HG03139 (cell line): ENCODE measurements at regions not wholly inside any gene's neighbourhood (a gene's known extent, or its start where the extent isn't known, plus 50 kb on each side); places are given as distances from the start of the nearest gene placed in this dataset.

Experiments
- ATAC-seq: cut with Tn5 transposase; IDR thresholded peaks from one replicate; pipeline ENCODE4 v1.9.1; 2021; ENCODE audit not compliant: unreplicated experiment

DNA sequence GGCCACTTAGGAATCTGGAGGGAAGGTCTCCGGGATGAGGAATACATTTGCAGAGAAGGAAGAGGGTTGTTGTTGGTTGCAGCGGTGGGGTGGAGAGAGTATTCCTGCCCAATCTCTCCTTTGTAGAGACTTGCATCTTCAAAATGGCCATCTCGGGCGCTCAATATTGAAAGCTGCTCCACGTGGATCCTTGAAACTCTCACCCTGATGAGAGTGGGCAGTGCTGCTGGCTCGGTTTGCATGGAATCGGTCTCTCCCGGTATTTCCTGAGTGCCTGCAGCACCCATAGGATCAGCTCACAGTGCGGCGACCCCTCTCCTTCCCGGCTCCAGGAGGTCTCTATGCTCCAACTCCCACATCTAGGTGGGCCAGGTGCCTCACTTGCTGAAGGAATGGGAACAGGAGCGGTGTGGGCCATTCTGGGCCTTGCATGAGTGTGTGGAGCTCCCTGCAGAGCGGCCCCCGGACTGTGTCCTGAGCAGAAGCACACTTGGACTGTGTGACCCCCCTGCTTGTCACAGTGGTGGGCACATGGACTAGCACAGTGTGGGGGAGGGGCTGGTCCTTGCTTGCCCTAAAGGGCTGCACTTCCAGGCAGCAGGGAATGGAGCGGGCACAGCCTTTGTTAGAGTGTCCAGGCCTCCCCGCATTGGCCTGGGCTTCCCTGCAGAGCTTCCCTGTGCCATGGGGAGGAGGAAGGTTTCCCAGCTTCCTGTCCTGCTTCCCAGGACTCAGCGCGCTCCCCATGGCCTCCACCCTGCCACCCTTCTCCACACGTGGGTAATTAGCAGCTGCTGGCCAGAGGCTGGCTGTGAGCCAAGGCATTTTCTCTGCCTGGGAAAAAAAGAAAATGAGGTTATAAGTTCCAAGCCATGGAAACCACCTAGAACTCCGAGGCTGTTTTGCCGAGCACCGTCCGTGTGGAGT, 139.3 kb downstream of the IRF8 start:
- ATAC-seq, result no peak

DNA sequence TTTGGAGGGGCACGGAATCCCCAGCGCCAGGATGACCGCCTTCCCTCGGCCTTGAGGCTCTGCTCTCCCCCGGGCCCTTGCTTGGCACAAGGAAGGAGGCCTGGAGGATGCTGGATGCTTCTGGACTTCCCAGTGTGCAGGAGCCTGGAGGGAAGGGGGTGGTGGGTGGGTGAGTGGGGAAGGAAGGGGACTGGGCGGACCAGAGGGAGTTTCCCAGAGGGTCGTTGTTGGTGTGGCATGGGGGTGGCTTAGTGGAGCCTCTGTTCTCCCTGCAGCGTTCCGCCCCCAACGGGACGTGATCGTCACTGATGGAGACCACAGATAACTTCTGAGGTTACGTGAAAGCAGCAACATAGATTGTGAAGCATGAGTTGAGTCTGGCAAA, 140.0 kb downstream of the IRF8 start:
- no peak for ATAC-seq

DNA sequence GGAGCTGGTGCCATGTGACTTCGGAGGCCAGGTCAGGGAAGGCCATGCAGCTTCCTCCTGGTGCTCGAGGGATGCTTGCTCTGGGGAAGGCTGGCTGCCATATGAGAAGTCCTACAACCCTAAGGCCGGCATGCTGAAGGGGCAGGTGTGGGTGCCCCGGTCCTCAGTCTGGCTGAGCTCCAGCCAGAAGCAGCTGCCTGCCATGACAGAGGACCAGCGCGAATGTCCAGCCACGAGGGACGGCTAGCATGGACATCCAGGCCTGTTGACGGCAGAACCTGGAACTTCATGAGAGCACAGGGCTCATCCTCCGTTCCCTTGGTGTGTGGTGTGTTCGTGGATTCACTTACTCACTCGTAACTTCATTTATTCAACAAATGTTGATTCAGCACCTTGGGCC, 140.6 kb downstream of the IRF8 start:
- ATAC-seq, result no peak

DNA sequence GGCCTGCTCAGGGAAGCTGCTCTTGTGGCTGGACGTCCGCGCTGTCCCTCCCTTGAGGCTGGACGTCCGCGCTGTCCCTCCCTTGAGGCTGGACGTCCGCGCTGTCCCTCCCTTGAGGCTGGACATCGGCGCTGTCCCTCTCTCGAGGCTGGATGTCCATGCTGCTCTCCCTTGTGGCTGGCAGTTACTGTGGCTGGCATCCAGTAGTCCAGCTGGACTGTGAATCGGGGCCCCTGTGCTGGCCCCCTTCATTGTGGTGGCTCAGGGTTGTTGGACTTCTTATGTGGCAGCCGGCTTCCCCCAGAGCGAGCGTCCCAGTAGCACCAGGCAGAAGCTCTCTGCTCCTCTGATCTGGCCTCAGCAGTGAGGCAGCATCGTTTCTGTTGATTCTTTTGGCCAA, 141.5 kb downstream of the IRF8 start:
- no peak for ATAC-seq

DNA sequence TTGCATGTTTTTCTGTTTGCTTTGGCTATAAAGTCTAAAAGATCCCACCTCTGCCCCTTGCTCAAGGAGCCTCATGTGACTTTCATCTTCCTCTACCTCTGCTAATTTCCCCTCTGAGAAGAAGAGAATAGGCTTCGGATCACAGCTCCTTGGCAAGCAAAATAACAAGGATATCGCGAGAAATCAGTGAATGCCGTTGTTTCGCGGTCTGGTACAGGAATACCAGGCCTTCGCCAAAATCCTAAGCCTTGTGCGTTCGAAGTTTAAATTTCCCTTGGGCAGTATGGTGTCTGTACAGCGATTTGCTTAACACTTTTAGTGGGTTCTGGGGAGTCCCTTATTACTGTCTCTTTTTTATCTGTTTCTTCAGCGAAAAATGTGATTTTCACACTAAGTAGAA, 142.3 kb downstream of the IRF8 start:
- ATAC-seq, result no peak

DNA sequence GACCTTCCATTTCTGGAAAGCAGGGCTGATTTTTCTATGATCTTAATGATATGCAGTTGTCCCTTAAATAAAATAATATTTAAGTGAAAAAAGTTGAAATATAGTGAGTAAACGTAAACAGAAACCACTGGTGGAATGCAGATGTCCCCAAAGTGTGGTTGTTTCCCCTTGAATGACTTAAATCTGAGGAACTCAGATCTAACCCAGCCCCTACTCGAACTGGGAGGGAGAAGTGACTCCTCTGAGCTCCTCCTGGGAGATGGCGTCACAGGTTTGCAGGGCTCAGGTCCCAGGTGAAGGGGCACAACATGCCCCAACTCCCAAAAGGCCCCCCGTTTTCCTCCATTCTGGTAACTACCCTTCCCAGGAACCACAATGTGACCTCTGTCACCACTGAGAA, 142.8 kb downstream of the IRF8 start:
- no peak for ATAC-seq

DNA sequence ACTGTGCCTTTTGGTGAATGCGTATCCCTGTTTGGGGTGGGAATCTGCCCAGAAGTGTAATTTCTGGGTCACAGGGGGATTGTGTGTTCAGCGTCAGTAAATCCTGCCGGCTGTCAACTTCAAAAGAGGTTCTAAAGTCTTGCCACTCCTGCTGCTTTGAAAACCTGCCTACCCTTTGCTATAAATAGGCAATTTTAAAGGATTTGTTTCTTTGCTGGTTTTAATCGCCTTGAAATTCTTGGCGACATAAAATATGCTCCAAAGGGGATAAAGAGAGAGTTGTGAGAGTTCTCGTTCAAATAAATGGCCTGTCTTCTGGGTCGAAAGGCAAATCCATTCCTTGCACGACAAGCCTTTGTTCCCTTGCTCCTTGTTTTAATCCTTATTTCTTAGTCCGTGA, 143.4 kb downstream of the IRF8 start:
- ATAC-seq, result no peak

DNA sequence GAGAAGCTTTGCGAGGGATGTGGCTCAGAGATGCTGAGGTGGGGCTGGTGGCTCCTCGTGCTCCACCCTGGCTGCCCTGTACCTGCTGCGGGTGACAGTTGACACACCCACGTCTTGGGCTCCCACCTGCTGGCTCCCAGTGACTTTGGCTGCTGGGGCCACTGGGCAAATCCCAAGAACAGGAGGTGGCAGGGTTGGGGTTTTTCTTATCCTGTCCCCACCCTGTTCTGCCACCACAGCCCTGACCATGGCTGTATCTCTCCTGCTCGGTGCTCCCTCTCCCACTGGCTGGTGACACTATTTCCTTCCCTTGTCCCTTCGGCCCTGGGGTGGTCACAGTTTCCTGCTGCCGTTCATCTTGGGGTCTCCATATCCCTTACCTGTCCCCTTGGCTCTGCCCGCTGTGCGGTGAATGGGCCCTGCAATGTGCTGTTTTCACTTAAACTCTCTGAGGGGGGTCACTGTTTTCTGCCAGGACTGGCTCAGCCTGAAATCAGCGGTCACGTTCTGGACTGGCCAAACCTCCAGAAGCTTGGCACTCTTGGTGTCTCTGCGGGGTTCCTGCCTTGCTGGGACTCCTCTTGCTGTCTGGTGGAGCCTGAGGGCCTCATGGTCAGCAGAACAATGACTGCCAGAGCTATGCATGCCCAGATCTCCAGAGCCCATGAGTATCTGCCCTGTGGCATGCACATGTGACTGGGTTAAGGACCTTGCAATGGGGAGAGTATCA, 144.2 kb downstream of the IRF8 start:
- ATAC-seq, result no peak

DNA sequence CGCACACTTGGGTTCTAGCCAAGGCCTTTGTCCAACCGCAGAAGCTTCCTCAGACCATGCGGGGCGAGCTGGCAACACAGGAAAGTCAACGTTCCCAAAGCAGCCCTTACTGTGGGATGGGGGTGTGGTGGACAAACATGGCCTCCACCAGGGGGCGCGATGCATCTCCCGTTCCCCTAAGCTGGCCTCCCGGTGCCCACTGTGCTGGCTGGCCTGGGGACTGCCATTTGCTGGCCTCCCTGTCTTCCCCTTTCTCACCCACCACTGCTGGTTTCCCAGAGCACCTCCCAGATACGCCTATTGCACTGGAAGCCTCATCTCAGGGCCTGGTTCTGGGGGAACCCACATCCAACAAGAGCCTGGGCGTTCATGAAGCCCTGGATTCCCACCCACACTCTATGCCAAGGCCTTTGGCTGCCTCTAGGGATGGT, 145.3 kb downstream of the IRF8 start:
- no peak for ATAC-seq

DNA sequence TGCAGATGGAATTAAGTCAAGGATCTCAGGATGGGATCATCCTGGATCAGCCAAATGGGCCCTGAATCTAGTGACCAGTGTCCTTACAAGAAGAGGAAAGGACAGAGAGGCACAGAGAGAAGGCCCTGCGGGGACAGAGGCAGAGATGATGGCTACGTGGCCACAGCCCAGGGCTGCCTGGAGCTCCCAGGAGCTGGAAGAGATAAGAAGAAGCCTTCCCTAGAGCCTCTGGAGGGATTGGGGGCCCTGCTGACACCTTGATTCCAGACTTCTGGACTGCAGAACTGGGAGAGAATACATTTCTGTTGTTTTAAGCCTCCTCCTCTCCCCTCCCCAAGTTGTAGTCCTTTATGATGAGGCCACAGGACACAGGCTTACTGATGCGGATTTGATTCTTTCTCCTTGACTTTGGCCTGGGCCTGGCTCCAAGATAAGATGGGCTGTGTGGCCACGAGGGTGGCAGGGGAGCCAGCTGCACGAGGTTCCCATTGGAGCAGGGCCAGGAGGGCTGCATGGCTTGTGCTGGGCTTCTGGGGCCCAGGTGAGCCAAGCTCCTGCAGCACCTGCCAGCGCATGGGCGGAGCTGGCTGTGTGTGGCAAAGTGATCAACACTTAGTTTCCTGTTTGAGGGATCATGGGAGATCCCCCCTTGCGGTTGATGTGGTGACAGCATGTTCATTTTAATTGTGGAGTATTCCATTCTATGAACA, 146.1 kb downstream of the IRF8 start:
- no peak for ATAC-seq

DNA sequence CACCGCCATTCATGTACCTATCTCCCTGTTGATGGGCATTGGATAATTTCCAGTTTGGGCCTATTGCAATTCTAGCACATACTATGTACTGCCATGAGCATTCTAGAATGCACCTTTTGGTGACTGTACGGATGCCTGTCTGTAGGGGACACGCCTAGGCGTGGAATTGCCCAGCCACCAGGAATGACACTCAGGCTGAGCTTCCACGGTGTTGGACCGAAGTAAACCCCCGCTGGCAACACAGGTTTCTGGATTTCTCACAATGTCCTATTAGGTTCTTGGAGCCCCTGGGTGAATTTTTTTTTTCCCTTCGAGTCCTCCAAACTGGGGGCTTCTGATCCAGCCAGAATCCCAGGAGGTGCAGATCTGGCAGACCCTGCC, 146.6 kb downstream of the IRF8 start:
- ATAC-seq, result no peak

DNA sequence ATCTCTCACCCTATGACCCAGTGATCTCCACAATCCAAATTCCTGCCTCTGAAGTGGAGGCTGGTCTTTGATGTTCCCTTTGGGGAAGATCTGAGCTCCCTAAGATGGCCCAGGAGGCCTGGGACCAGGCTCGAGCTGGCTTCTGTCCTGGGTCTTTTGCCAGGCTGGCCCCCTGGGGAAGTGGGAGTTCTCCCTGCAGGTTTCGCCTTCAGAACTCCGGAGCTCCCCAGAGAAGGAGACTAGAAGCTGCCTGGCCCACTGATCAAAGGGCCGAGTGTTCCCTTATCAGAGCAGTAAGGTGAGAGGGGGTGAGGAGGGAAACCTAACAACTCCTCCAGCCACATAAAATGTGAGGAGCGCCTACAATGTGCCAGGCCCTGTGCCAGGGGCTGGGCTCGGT, 147.1 kb downstream of the IRF8 start:
- no peak for ATAC-seq

DNA sequence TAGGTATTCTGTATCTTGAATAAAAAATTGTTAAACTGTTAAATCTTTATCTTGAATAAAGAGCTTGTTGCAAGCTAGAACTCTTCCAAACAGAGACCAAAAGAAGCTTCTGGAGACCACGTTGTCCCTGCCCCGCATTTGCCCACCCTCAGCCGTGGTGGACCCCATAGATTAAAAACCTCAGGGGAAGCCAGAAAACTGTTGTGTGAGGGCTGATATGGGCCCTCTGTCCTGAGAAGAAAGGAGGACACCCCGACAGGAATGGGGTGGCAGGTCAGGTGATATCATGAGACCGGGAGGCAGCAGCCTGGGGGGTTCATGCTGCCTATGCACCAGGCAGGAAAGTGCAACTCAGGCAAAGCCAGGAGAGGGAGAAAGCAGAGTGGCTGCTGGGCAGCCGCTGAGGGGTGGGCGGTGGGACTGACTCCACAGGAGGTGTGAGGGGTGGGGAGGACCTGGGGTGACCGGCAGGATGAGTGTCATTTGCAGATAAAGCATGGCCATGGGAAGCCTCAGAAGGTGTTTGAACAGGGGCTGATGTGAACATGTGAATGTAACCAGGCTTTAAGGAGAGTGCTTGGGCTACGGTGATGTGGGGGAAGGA, 147.8 kb downstream of the IRF8 start:
- no peak for ATAC-seq

DNA sequence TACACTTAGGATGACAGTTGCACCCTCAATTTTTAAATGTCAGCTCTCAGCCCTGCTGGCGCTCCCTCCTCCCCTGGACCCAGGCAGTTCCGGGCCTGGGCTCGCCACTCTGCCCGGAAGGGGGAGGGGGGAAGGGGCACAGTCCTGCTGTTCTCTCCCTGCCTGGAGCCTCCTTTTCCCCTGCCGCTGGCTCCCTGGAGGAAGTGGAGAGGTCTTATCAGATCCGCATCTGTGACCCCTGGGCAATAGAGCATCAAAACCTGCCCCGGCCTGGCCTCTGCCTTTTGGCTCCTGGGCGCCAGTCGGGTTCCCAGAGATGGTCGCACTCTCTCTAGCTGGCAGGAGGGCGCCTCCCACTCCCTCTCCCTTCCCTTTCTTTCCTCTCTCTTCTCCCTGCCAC, 149.3 kb downstream of the IRF8 start:
- no peak for ATAC-seq

DNA sequence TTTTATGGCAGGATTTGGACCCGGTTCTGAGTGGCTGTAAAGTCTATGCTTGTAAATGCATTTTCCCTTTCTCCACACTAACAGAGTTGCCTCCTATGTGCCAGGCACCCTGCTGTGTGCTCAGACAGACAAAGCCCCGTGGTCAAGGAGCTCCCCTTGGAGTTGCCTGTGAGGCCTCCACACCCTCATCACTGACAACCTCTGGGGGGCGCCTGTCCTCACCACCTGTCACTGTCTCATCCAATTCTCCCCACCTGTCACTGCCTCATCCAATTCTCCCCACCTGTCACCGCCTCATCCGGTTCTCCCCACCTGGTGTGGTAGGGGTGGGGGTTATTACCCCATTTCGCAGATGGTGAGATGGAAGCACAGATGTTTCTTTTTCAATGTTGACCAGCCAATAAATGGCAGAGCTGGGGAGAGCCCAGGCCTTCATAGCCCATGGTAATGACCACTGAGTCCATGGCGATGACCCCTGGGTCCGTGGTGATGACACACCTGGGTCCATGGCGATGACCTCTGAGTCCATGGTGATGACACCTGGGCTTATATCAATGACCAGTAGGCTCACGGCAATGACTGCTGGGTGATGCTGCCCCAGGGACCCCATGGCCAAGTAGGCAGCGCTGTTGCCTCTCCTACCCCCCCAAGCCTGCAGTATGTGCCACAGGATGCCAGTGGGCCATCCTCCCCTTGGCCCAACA, 150.1 kb downstream of the IRF8 start:
- no peak for ATAC-seq

DNA sequence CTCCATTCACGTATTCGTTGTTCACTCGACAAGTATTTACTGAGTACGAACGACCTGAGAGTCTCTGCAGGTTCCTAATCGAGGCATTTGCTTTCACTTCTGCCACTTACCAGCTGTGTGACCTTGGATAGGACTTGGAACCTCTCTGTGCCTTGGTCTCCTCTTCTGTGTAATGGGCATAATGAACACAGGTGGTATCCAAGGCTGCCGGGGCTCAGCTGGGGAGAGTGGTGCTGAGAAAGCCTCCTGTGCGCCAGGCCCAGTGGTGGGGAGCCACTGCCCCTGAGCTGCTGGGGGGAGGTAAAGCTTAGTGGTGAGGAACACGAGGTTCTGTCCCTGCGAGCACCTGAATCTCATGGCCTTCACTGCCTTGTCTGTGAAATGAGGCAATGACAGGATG, 150.7 kb downstream of the IRF8 start:
- ATAC-seq, result no peak

DNA sequence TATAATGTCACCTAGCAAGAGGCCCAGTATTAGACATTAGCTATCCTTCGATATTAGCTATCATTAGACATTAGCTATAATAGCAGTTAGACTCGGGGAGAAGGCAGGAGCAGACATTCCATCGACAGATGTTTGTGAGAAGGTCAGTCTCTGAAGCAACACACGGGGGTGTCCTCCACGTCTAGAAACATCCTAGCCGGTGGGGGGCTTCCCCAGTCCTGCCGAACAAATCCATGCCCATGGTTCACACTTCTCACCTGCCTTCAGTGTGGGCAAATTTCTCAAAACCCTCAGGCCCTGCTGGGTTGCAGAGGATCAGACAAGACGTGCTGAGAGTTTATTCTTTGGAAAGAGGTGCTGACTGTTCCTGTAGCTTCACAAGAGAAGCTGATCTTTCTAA, 151.1 kb downstream of the IRF8 start:
- no peak for ATAC-seq

DNA sequence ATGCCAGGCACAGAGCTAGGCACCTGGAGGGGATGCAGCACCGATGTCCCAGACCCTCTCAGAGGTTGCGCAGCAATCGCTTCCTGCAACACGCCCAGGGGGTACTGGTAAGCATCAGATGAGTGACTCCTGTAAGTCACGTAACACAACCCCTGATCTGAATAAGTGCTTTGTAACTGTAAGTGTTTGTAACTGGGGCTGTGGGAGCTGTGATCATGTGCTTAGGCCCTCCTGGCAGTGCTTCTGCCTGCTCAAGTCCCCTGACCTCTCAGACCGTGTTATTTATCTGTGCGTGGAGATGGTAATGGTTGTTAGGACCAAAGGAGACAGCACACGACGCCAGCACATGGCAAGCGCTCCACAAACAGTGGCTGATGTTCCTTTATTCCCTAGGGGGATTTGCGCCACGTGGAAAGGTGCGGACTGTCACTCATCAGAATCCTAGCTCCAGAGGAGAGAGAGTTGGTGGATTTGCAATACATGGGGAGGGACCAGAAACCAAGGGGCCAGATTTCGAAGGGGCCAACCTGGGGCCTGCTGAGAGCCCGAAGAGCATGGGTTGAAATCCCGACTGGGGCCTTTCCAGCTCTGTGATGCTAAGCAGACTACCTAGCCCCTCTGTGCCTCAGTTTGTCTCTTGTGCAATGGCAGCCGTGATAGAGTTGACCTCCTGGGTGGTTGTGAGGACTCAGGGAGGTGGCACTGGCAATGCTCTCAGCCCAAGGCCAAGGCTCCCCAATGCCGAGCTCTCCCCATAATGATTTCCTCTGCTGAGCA, 151.8 kb downstream of the IRF8 start:
- ATAC-seq, result no peak

DNA sequence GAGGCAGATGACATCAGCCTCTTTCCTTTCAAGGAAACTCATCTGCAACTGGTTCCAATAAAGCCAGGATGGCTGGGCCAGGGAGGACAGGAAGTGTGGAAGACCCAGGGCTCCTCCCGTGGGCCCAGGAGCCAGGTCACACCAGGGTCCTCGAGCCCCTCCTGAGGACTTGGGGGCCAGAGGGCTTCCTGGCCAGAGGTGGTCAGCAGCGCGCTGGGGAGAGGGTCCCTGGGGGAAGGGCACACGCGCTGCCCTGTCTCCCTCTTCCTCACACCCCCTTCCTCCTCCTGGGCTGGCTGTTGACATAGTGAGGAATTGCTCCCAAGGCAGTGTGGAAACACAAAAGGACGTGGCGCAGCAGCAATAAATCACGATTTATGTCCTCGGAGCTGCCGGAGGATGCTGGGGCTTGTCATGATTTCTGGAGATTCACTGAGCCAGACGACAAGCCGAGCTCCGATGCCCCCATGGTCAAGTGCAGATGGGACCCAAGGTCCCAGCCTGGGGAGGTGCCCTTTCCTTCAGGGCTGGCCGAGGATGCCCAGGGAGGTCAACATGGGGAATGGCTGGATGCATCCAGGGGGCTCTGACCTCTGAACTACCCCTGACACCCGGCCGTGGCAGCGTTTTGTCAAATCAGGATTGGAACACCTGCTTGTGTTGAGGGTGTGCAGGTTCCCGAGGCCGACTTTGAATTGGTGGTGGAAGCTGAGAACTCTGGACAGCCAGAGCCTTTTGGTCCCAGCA, 152.6 kb downstream of the IRF8 start:
- ATAC-seq, result no peak
